Mesendoderm (in vitro differentiated cells): ENCODE measurements at regions not wholly inside any gene's neighbourhood (a gene's known extent, or its start where the extent isn't known, plus 50 kb on each side); places are given as distances from the start of the nearest gene placed in this dataset.

Source experiments
- DNase-seq: peaks from one replicate; pipeline ENCODE4 v3.0.0; 2013
- H2AK5ac ChIP-seq: 2 replicates; pipeline ENCODE4 v1.6.1; 2013; ENCODE audit warnings: low read length, inconsistent platforms
- H2BK120ac ChIP-seq: 2 replicates; pipeline ENCODE4 v1.6.1; 2013; ENCODE audit warnings: low read depth, mild to moderate bottlenecking, low read length, moderate library complexity, mixed read lengths
- H2BK15ac ChIP-seq: replicated peaks from 2 replicates; pipeline ENCODE4 v1.6.1; 2013; ENCODE audit warnings: low read depth, mild to moderate bottlenecking, moderate library complexity
- H2BK5ac ChIP-seq: 2 replicates; pipeline ENCODE4 v1.6.1; 2013; ENCODE audit warnings: low read length, inconsistent platforms
- H3K18ac ChIP-seq: 2 replicates; pipeline ENCODE4 v1.6.1; 2013; ENCODE audit warnings: mild to moderate bottlenecking, low read length, mixed read lengths
- H3K23ac ChIP-seq: one replicate; pipeline ENCODE4 v1.6.1; 2013; ENCODE audit warnings: low read length
- H3K27ac ChIP-seq: 2 replicates; pipeline ENCODE4 v1.5.1; 2013; ENCODE audit warnings: low read depth, mild to moderate bottlenecking, inconsistent platforms, low read length, moderate library complexity
- H3K27me3 ChIP-seq: 2 replicates; pipeline ENCODE4 v1.6.1; 2013; ENCODE audit warnings: low read length, control low read depth, mild to moderate bottlenecking, inconsistent platforms; ENCODE audit not compliant: insufficient read depth, poor library complexity
- H3K36me3 ChIP-seq: 2 replicates; pipeline ENCODE4 v1.6.1; 2013; ENCODE audit warnings: low read length, inconsistent platforms; ENCODE audit not compliant: control insufficient read depth, insufficient read depth
- H3K4ac ChIP-seq: one replicate; pipeline ENCODE4 v1.6.1; 2013; ENCODE audit warnings: low read depth, mild to moderate bottlenecking, low read length, moderate library complexity
- H3K4me1 ChIP-seq: 2 replicates; pipeline ENCODE4 v1.6.1; 2013; ENCODE audit warnings: low read depth, low read length, inconsistent platforms; ENCODE audit not compliant: control insufficient read depth
- H3K4me2 ChIP-seq: 2 replicates; pipeline ENCODE4 v1.6.1; 2013; ENCODE audit warnings: low read length
- H3K4me3 ChIP-seq: 2 replicates; pipeline ENCODE4 v1.5.1; 2013; ENCODE audit warnings: mild to moderate bottlenecking, low read length
- H3K56ac ChIP-seq: one replicate; pipeline ENCODE4 v1.6.1; 2013; ENCODE audit warnings: low read length
- H3K79me1 ChIP-seq: 2 replicates; pipeline ENCODE4 v1.6.1; 2013; ENCODE audit warnings: low read length, inconsistent platforms
- H3K79me2 ChIP-seq: 2 replicates; pipeline ENCODE4 v1.6.1; 2013; ENCODE audit warnings: mild to moderate bottlenecking, low read length; ENCODE audit not compliant: control insufficient read depth, insufficient read depth
- H3K9ac ChIP-seq: 2 replicates; pipeline ENCODE4 v1.6.1; 2013; ENCODE audit warnings: low read length, inconsistent platforms
- H4K5ac ChIP-seq: one replicate; pipeline ENCODE4 v1.6.1; 2013; ENCODE audit warnings: low read length
- H4K8ac ChIP-seq: one replicate; pipeline ENCODE4 v1.6.1; 2013; ENCODE audit warnings: low read depth, mild to moderate bottlenecking, control low read depth, low read length, moderate library complexity
- WGBS: extraction: QIAGEN DNeasy Blood & Tissue Kit; methylation state at CpG from one replicate; pipeline ENCODE4 v1.1.7; 2013; ENCODE audit warnings: low lambda C conversion rate, missing lambda C conversion rate; ENCODE audit not compliant: insufficient coverage; ENCODE audit errors: extremely low coverage; 5-methylcytosine and 5-hydroxymethylcytosine counted together

DNA sequence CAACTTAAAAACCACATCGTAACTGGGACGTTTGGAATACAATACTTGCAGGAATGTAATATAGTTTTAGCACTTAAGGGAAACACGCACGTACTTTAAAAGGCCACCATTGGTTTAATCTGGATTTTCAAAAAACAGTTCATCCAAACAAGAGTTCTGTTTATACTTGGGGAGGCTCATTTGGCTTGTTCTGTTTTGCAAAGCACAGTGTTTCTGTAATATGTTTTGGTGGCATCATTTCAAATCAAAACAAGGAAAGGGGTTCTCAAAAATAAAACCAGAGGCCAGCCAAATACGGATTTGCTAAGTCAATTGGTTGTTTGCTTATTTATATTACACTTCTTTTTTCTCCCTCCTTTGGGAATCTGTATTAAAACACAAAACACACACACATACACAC, 656.1 kb upstream of the SOX9 start:
- Histone ChIP-seq H2BK120ac (no peak overlapping the region), H2BK15ac (no peak overlapping the region), H3K27me3 (no peaks in the 10 kb centered on the region), H2BK5ac (no peak overlapping the region), H4K5ac (no peak overlapping the region), H3K36me3 (no peaks in the 10 kb centered on the region), H3K9ac (no peak overlapping the region), H3K4ac (no peak overlapping the region), H4K8ac (no peak overlapping the region), H3K4me2 (no peak overlapping the region), H3K79me1 (no peaks in the 10 kb centered on the region), H3K27ac (no peak overlapping the region), H3K23ac (no peak overlapping the region), H3K56ac (no peak overlapping the region), H2AK5ac (no peak overlapping the region), H3K4me1 (no peaks in the 10 kb centered on the region), H3K18ac (no peak overlapping the region), H3K4me3 (no peak overlapping the region), H3K79me2 (no peaks in the 10 kb centered on the region)
- no peak for DNase-seq
- WGBS, result no CpG with 5 or more reads among the region's 5 CpGs

DNA sequence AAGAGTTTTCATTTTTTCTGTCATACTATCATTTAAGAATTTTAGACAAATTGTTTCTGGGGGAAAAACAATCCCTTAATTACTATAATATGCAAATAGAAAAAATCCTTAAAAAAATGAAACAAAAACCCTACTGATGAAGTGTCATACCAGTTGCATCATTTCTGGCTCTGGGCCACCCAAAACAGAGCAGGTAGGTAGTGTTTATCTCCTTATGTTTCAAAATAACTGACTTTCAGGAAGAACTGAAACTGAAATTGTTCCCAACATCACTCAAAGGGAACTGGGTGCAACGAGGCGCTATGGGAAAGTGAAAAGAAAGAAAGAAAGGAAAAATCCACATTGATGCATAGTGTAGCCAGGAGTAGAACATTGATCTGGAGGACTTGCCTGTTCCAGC, 653.1 kb upstream of the SOX9 start:
- no peaks in the 10 kb centered on the region for H3K27me3 ChIP-seq
- WGBS, result no CpG with 5 or more reads among the region's 2 CpGs
- no peak overlapping the region for H3K4me3 ChIP-seq
- H2BK120ac ChIP-seq, result no peak overlapping the region
- H3K79me2 ChIP-seq, result no peaks in the 10 kb centered on the region
- no peak overlapping the region for H2AK5ac ChIP-seq
- H3K36me3 ChIP-seq, result no peaks in the 10 kb centered on the region
- no peak overlapping the region for H3K56ac ChIP-seq
- H3K4me1 ChIP-seq, result no peaks in the 10 kb centered on the region
- H3K23ac ChIP-seq, result no peak overlapping the region
- H4K5ac ChIP-seq, result no peak overlapping the region
- no peak overlapping the region for H3K27ac ChIP-seq
- H3K18ac ChIP-seq, result no peak overlapping the region
- no peaks in the 10 kb centered on the region for H3K79me1 ChIP-seq
- H3K4me2 ChIP-seq, result no peak overlapping the region
- H2BK5ac ChIP-seq, result no peak overlapping the region
- no peak for DNase-seq
- no peak overlapping the region for H4K8ac ChIP-seq
- H3K4ac ChIP-seq, result no peak overlapping the region
- H3K9ac ChIP-seq, result no peak overlapping the region
- no peak overlapping the region for H2BK15ac ChIP-seq

DNA sequence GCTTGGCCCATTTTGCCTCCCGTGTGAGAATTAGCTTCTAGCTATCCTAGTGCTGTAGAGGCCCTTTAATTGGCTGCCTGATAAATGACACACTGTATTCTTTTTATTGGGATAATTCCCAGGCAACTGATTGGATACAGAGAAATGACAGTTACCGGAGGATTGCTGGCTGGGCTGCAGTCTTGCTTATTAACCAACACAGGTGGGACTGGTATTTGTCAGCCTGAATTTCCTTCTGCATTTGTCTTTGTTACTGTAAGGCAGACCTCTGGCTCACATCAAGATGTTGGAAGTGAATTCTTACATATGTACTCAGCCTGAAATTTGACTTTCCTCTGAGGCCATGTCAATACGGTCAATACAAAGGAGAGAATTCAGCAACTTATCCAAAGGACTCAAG, 650.8 kb upstream of the SOX9 start:
- Histone ChIP-seq H3K18ac (no peak overlapping the region), H3K4ac (no peak overlapping the region), H3K79me1 (no peaks in the 10 kb centered on the region), H2BK5ac (no peak overlapping the region), H3K79me2 (no peaks in the 10 kb centered on the region), H3K23ac (no peak overlapping the region), H2BK120ac (no peak overlapping the region), H4K5ac (no peak overlapping the region), H3K27ac (no peak overlapping the region), H3K9ac (no peak overlapping the region), H3K27me3 (no peaks in the 10 kb centered on the region), H3K36me3 (no peaks in the 10 kb centered on the region), H3K56ac (no peak overlapping the region), H4K8ac (no peak overlapping the region), H3K4me3 (no peak overlapping the region), H3K4me1 (no peaks in the 10 kb centered on the region), H2BK15ac (no peak overlapping the region), H2AK5ac (no peak overlapping the region), H3K4me2 (no peak overlapping the region)
- no CpG with 5 or more reads among the region's 3 CpGs for WGBS
- no peak for DNase-seq

DNA sequence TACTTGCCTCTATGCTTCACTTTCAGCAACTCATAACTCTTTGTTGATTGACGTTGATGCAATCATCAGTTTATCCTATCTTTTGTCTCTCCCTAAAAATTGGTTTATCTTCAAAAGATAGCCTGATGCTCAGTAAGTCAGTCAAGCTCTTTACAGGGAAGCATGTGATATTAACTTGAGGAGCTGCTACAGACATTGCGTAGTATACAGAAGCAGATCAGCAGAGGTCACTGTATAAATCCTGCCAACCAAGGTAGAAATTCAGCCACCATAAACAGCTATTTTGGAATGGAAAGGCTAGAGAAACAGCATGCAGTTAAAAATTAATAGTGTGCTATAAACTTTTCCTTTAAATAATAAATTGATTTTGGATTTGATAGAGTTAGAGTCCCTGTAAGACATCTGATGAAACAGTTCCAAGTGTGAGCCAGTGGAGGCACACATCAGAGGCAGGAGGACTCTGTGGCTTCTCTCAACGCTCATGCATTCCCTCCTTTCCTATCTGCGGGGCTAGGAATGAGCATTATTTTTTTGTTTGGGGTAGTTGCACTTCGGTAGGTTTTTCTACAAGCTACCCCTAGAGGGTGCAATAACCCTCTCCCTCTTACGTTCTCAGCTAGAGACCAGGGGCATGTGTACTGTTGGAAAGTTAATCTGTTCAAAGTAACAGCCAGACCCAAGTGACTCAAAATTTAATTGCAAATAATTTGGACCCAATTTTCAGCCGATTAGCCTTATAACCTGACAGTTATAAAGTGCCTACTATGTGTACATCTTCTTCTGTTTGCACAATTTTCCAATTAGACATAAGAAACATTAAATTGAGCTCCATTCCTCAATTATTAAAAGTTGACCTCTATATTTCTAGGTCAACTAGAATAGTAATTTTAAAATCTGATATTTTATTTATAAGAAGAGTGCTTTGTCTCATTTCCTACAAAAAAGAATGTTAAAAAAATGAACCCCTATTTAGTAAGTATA, 647.7 kb upstream of the SOX9 start:
- H3K79me2 ChIP-seq, result no peaks in the 10 kb centered on the region
- no peak overlapping the region for H3K4me2 ChIP-seq

DNA sequence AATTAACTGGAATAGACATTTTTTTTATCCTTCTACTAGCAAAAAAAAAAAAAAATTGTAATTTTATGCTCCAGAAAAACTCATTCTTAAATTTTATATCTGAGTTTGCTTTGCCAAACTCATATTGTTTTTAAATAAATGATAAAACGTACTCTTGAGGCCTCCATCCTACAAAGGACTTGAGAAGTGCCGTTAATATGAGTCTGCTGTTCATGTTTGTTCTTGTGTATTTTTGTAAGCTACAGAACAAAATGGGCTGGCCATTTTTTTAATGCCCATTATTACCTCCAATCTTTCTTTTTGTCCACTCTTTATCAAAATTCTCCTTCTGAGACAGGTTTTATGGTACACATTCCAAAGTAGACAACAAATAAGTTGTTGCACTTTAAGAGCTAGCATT, 643.5 kb upstream of the SOX9 start:
- no peak overlapping the region for H3K23ac ChIP-seq
- no peak overlapping the region for H4K8ac ChIP-seq
- no CpG with 5 or more reads among the region's 2 CpGs for WGBS
- no peak overlapping the region for H2BK5ac ChIP-seq
- no peak overlapping the region for H3K4me3 ChIP-seq
- H2BK120ac ChIP-seq, result no peak overlapping the region
- no peak overlapping the region for H3K27ac ChIP-seq
- H3K56ac ChIP-seq, result no peak overlapping the region
- DNase-seq, result no peak
- H2AK5ac ChIP-seq, result no peak overlapping the region
- H3K18ac ChIP-seq, result no peak overlapping the region
- H3K36me3 ChIP-seq, result no peaks in the 10 kb centered on the region
- no peak overlapping the region for H3K4ac ChIP-seq
- no peak overlapping the region for H4K5ac ChIP-seq
- no peaks in the 10 kb centered on the region for H3K79me1 ChIP-seq
- H2BK15ac ChIP-seq, result no peak overlapping the region
- H3K9ac ChIP-seq, result no peak overlapping the region
- H3K79me2 ChIP-seq, result no peaks in the 10 kb centered on the region
- no peaks in the 10 kb centered on the region for H3K27me3 ChIP-seq
- no peak overlapping the region for H3K4me2 ChIP-seq
- no peaks in the 10 kb centered on the region for H3K4me1 ChIP-seq

More for the DNA sequence above, 647.7 kb upstream of the SOX9 start:
- Histone ChIP-seq H2BK5ac (no peak overlapping the region), H3K27me3 (no peaks in the 10 kb centered on the region), H3K23ac (no peak overlapping the region), H3K18ac (no peak overlapping the region), H3K27ac (no peak overlapping the region), H3K36me3 (no peaks in the 10 kb centered on the region), H4K8ac (no peak overlapping the region), H3K56ac (no peak overlapping the region), H4K5ac (no peak overlapping the region), H2BK15ac (no peak overlapping the region), H2AK5ac (no peak overlapping the region), H3K79me1 (no peaks in the 10 kb centered on the region), H3K4me1 (no peaks in the 10 kb centered on the region), H2BK120ac (no peak overlapping the region), H3K4me3 (no peak overlapping the region), H3K9ac (no peak overlapping the region), H3K4ac (no peak overlapping the region)
- no CpG with 5 or more reads among the region's 7 CpGs for WGBS
- peak; percentile 81 for DNase-seq
